H1 (cell line): ENCODE measurements at regions not wholly inside any gene's neighbourhood (a gene's known extent, or its start where the extent isn't known, plus 50 kb on each side); places are given as distances from the start of the nearest gene placed in this dataset.

Experiments used
- ATF2 ChIP-seq: IDR thresholded peaks from 2 replicates; pipeline ENCODE4 v1.6.1; 2012; ENCODE audit warnings: low read length, inconsistent platforms
- PHF8 ChIP-seq: fragments of 200-600 bp; sonication (generic); conservative IDR thresholded peaks from 2 replicates; pipeline ENCODE4 v1.7.1; 2012; ENCODE audit warnings: low read depth, mild to moderate bottlenecking, inconsistent platforms, low read length, moderate library complexity
- RBBP5 ChIP-seq: IDR thresholded peaks from 2 replicates; pipeline ENCODE4 v1.7.1; 2012; ENCODE audit warnings: low read depth, mild to moderate bottlenecking, inconsistent platforms, low read length, moderate library complexity, borderline replicate concordance

GRCh38 chr7:25572423-25572822, 344.1 kb upstream of the NPVF start:
- TF ChIP-seq PHF8 (no peak), RBBP5 (no peak), ATF2 (no peak)
